ENCODE measurements at regions not wholly inside any gene's neighbourhood (a gene's known extent, or its start where the extent isn't known, plus 50 kb on each side); places are given as distances from the start of the nearest gene placed in this dataset.
"Not testable (repeated sequence)": the region's sequence is repeated elsewhere in the genome, so short reads cannot be mapped to it uniquely, and the experiment has no call there.

GRCh38 chr3:6736836-6737629 is 123.9 kb upstream of the GRM7 start:
- H3K9ac ChIP-seq (ENCODE audit: low read depth, low read length), result no peak overlapping the region
- no peaks in the 10 kb centered on the region for H3K36me3 ChIP-seq (ENCODE audit: insufficient read depth, low read length)
- H3K4me1 ChIP-seq (ENCODE audit: insufficient read depth, low read length), result peaks cover 3% of the 10 kb centered on the region; the same call in 1 of the 2 replicates
- H3K9me3 ChIP-seq (ENCODE audit: control insufficient read depth, insufficient read depth, low read length), result no peaks in the 10 kb centered on the region

- Histone ChIP-seq H3K9me3 (ENCODE audit: control insufficient read depth, insufficient read depth, low read length) (no peaks in the 10 kb centered on the region), H3K9ac (ENCODE audit: low read depth, low read length) (no peak overlapping the region), H3K4me1 (ENCODE audit: insufficient read depth, low read length) (peaks cover 3% of the 10 kb centered on the region; the same call in 1 of the 2 replicates), H3K36me3 (ENCODE audit: insufficient read depth, low read length) (no peaks in the 10 kb centered on the region)
These were observed 123.3 kb upstream of the GRM7 start for GRCh38 chr3:6737630-6738029.

GRCh38 chr3:6739288-6739687 is 121.6 kb upstream of the GRM7 start:
- Histone ChIP-seq H3K4me1 (ENCODE audit: insufficient read depth, low read length) (peaks cover 3% of the 10 kb centered on the region; the same call in 1 of the 2 replicates), H3K9ac (ENCODE audit: low read depth, low read length) (no peak overlapping the region), H3K9me3 (ENCODE audit: control insufficient read depth, insufficient read depth, low read length) (no peaks in the 10 kb centered on the region), H3K36me3 (ENCODE audit: insufficient read depth, low read length) (no peaks in the 10 kb centered on the region)

- Histone ChIP-seq H3K4me1 (ENCODE audit: insufficient read depth, low read length) (peaks cover 9% of the 10 kb centered on the region; the same call in 1 of the 2 replicates), H3K36me3 (ENCODE audit: insufficient read depth, low read length) (no peaks in the 10 kb centered on the region), H3K9ac (ENCODE audit: low read depth, low read length) (no peak overlapping the region), H3K9me3 (ENCODE audit: control insufficient read depth, insufficient read depth, low read length) (no peaks in the 10 kb centered on the region)
These were observed 117.7 kb upstream of the GRM7 start for GRCh38 chr3:6743067-6743720.

GRCh38 chr3:6746443-6746842 is 114.5 kb upstream of the GRM7 start:
- no peaks in the 10 kb centered on the region for H3K9me3 ChIP-seq (ENCODE audit: control insufficient read depth, insufficient read depth, low read length)

GRCh38 chr3:6747017-6747416 is 113.9 kb upstream of the GRM7 start:
- Histone ChIP-seq H3K9me3 (ENCODE audit: control insufficient read depth, insufficient read depth, low read length) (no peaks in the 10 kb centered on the region), H3K36me3 (ENCODE audit: insufficient read depth, low read length) (no peaks in the 10 kb centered on the region), H3K4me1 (ENCODE audit: insufficient read depth, low read length) (peaks cover 6% of the 10 kb centered on the region; the same call in 1 of the 2 replicates), H3K9ac (ENCODE audit: low read depth, low read length) (no peak overlapping the region)

More at GRCh38 chr3:6746443-6746842, 114.5 kb upstream of the GRM7 start:
- Histone ChIP-seq H3K36me3 (ENCODE audit: insufficient read depth, low read length) (no peaks in the 10 kb centered on the region), H3K4me1 (ENCODE audit: insufficient read depth, low read length) (peaks cover 6% of the 10 kb centered on the region; the same call in 1 of the 2 replicates), H3K9ac (ENCODE audit: low read depth, low read length) (no peak overlapping the region)

- Histone ChIP-seq H3K4me1 (ENCODE audit: insufficient read depth, low read length) (peaks cover 2% of the 10 kb centered on the region; the same call in 1 of the 2 replicates), H3K9ac (ENCODE audit: low read depth, low read length) (no peak overlapping the region), H3K9me3 (ENCODE audit: control insufficient read depth, insufficient read depth, low read length) (no peaks in the 10 kb centered on the region), H3K36me3 (ENCODE audit: insufficient read depth, low read length) (no peaks in the 10 kb centered on the region)
These were observed 110.1 kb upstream of the GRM7 start for GRCh38 chr3:6750782-6751181.

- no peaks in the 10 kb centered on the region for H3K4me1 ChIP-seq (ENCODE audit: insufficient read depth, low read length)
- H3K9me3 ChIP-seq (ENCODE audit: control insufficient read depth, insufficient read depth, low read length), result no peaks in the 10 kb centered on the region
- no peak overlapping the region for H3K9ac ChIP-seq (ENCODE audit: low read depth, low read length)
These were observed 107.4 kb upstream of the GRM7 start for GRCh38 chr3:6753536-6753935.

GRCh38 chr3:6769532-6770396 is 91.2 kb upstream of the GRM7 start:
- not testable (repeated sequence) for H3K36me3 ChIP-seq (ENCODE audit: insufficient read depth, low read length); H3K9me3 ChIP-seq (ENCODE audit: control insufficient read depth, insufficient read depth, low read length); H3K4me1 ChIP-seq (ENCODE audit: insufficient read depth, low read length)
- H3K9ac ChIP-seq (ENCODE audit: low read depth, low read length), result peak overlapping the region; percentile 41

More at GRCh38 chr3:6753536-6753935, 107.4 kb upstream of the GRM7 start:
- H3K36me3 ChIP-seq (ENCODE audit: insufficient read depth, low read length), result no peaks in the 10 kb centered on the region

GRCh38 chr3:6770397-6770690 is 90.6 kb upstream of the GRM7 start:
- H3K9ac ChIP-seq (ENCODE audit: low read depth, low read length), result peak overlapping the region; percentile 41
- no peaks in the 10 kb centered on the region for H3K36me3 ChIP-seq (ENCODE audit: insufficient read depth, low read length)
- no peaks in the 10 kb centered on the region for H3K9me3 ChIP-seq (ENCODE audit: control insufficient read depth, insufficient read depth, low read length)
- H3K4me1 ChIP-seq (ENCODE audit: insufficient read depth, low read length), result peaks cover 4% of the 10 kb centered on the region; the same call in 1 of the 2 replicates

- Histone ChIP-seq H3K36me3 (ENCODE audit: insufficient read depth, low read length) (no peaks in the 10 kb centered on the region), H3K9me3 (ENCODE audit: control insufficient read depth, insufficient read depth, low read length) (no peaks in the 10 kb centered on the region), H3K4me1 (ENCODE audit: insufficient read depth, low read length) (peaks cover 4% of the 10 kb centered on the region; the same call in 1 of the 2 replicates), H3K9ac (ENCODE audit: low read depth, low read length) (no peak overlapping the region)
These were observed 89.7 kb upstream of the GRM7 start for GRCh38 chr3:6771171-6771570.

GRCh38 chr3:6779140-6779539 is 81.8 kb upstream of the GRM7 start:
- Histone ChIP-seq H3K36me3 (ENCODE audit: insufficient read depth, low read length) (no peaks in the 10 kb centered on the region), H3K4me1 (ENCODE audit: insufficient read depth, low read length) (peaks cover 7% of the 10 kb centered on the region; the same call in 1 of the 2 replicates), H3K9me3 (ENCODE audit: control insufficient read depth, insufficient read depth, low read length) (no peaks in the 10 kb centered on the region), H3K9ac (ENCODE audit: low read depth, low read length) (no peak overlapping the region)

- Histone ChIP-seq H3K4me1 (ENCODE audit: insufficient read depth, low read length) (peaks cover 7% of the 10 kb centered on the region; the same call in 1 of the 2 replicates), H3K9ac (ENCODE audit: low read depth, low read length) (no peak overlapping the region), H3K36me3 (ENCODE audit: insufficient read depth, low read length) (no peaks in the 10 kb centered on the region), H3K9me3 (ENCODE audit: control insufficient read depth, insufficient read depth, low read length) (no peaks in the 10 kb centered on the region)
These were observed 79.8 kb upstream of the GRM7 start for GRCh38 chr3:6781092-6781491.

- Histone ChIP-seq H3K36me3 (ENCODE audit: insufficient read depth, low read length) (no peaks in the 10 kb centered on the region), H3K4me1 (ENCODE audit: insufficient read depth, low read length) (peaks cover 7% of the 10 kb centered on the region; the same call in 1 of the 2 replicates), H3K9me3 (ENCODE audit: control insufficient read depth, insufficient read depth, low read length) (no peaks in the 10 kb centered on the region), H3K9ac (ENCODE audit: low read depth, low read length) (no peak overlapping the region)
These were observed 75.2 kb upstream of the GRM7 start for GRCh38 chr3:6785726-6786125.
